Fibroblast of lung (primary cell): ENCODE measurements at regions not wholly inside any gene's neighbourhood (a gene's known extent, or its start where the extent isn't known, plus 50 kb on each side); places are given as distances from the start of the nearest gene placed in this dataset.

ENCODE experiments used
- DNase-seq, 2 donors: peaks; one replicate each; pipeline versions ENCODE4 v3.0.0 to v3.0.0-alpha.2; 2010; ENCODE audit warnings: low read depth in 2 of 2
- H2AFZ ChIP-seq: 2 replicates; pipeline ENCODE4 v1.5.1; 2012; ENCODE audit warnings: low read length, control low read depth, inconsistent platforms
- H3K27ac ChIP-seq: 2 replicates; pipeline ENCODE4 v1.5.1; 2011; ENCODE audit warnings: low read length, control low read depth; ENCODE audit not compliant: insufficient read depth
- H3K27me3 ChIP-seq: 2 replicates; pipeline ENCODE4 v1.5.1; 2011; ENCODE audit warnings: mild to moderate bottlenecking, low read length; ENCODE audit not compliant: control insufficient read depth, insufficient read depth
- H3K36me3 ChIP-seq: 2 replicates; pipeline ENCODE4 v1.5.1; 2011; ENCODE audit warnings: low read length; ENCODE audit not compliant: control insufficient read depth, insufficient read depth
- H3K4me1 ChIP-seq: 2 replicates; pipeline ENCODE4 v1.5.1; 2011; ENCODE audit warnings: low read length; ENCODE audit not compliant: control insufficient read depth, insufficient read depth; ENCODE audit errors: extremely low read depth
- H3K4me2 ChIP-seq: 2 replicates; pipeline ENCODE4 v1.5.1; 2011; ENCODE audit warnings: low read length, control low read depth; ENCODE audit not compliant: insufficient read depth; ENCODE audit errors: extremely low read depth
- H3K4me3 ChIP-seq, 4 experiments: fragments of 200-600 bp in 1 of 4; sonication (generic) in 1 of 4; replicated peaks in 1 of 4; 2 replicates each; pipeline ENCODE4 v1.5.1; 2011 to 2016; ENCODE audit warnings: low read length in 4 of 4, low read depth in 3 of 4, mild to moderate bottlenecking in 3 of 4, control low read depth in 2 of 4, inconsistent platforms in 1 of 4, mixed read lengths in 1 of 4; ENCODE audit not compliant: insufficient read depth in 1 of 4; ENCODE audit errors: control extremely low read depth in 1 of 4
- H3K79me2 ChIP-seq: 2 replicates; pipeline ENCODE4 v1.5.1; 2012; ENCODE audit warnings: mild to moderate bottlenecking, low read length, inconsistent platforms; ENCODE audit not compliant: control insufficient read depth, insufficient read depth
- H3K9ac ChIP-seq: 2 replicates; pipeline ENCODE4 v1.5.1; 2011; ENCODE audit warnings: mild to moderate bottlenecking, low read length, control low read depth; ENCODE audit not compliant: insufficient read depth
- H3K9me3 ChIP-seq: 2 replicates; pipeline ENCODE4 v1.5.1; 2012; ENCODE audit warnings: low read depth, low read length; ENCODE audit not compliant: control insufficient read depth, insufficient read depth
- H4K20me1 ChIP-seq: 2 replicates; pipeline ENCODE4 v1.5.1; 2011; ENCODE audit warnings: low read length; ENCODE audit not compliant: control insufficient read depth, insufficient read depth; ENCODE audit errors: extremely low read depth
- EZH2 ChIP-seq: IDR thresholded peaks from 2 replicates; pipeline ENCODE4 v1.5.1; 2012; ENCODE audit warnings: low read length, control low read depth, mild to moderate bottlenecking; ENCODE audit errors: missing control alignments
- TF ChIP-seq, protein P1 (sequence below), 2 donors: IDR thresholded peaks in 1 of 2; conservative IDR thresholded peaks in 1 of 2; 1 replicate in 1 of 2; 2 replicates in 1 of 2; pipeline ENCODE4 v1.5.1; 2011 to 2012; ENCODE audit warnings: low read length in 2 of 2, control low read depth in 1 of 2, inconsistent platforms in 1 of 2, low read depth in 1 of 2, mild to moderate bottlenecking in 1 of 2

DNA sequence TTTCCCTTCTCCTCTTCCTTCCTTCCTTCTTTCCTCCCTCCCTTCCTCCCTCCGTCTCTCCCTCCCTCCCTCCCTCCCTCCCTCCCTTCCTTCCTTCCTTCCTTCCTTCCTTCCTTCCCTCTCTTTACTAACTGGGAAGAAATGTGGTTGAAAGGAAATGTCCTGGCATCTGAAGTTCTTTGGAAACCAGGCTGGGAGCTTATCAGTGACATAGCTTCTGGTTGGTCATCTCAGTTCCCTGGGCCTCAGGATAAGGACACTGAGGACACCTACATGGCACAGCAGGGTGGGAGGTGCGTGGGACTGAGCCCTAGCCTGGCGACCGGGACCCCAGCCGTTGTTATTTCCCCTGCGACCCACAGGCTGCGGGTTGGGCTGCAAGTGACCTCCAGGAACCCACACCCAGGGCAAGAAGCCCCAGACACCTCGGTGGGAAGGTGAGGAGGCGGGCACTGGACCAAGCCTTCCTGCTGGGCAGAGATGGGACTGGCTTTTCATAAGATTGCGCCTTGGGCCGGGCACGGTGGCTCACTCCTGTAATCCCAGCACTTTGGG is 1486.5 kb downstream of the TBC1D22A start:
- H3K4me2 ChIP-seq = no peak overlapping the region
- no peak overlapping the region for H3K27ac ChIP-seq
- no peaks in the 10 kb centered on the region for H3K79me2 ChIP-seq
- no peak overlapping the region for H3K4me3 ChIP-seq
- no peak overlapping the region for H2AFZ ChIP-seq
- DNase-seq = no peak
- no peaks in the 10 kb centered on the region for H3K4me1 ChIP-seq
- TF ChIP-seq, protein P1, sequence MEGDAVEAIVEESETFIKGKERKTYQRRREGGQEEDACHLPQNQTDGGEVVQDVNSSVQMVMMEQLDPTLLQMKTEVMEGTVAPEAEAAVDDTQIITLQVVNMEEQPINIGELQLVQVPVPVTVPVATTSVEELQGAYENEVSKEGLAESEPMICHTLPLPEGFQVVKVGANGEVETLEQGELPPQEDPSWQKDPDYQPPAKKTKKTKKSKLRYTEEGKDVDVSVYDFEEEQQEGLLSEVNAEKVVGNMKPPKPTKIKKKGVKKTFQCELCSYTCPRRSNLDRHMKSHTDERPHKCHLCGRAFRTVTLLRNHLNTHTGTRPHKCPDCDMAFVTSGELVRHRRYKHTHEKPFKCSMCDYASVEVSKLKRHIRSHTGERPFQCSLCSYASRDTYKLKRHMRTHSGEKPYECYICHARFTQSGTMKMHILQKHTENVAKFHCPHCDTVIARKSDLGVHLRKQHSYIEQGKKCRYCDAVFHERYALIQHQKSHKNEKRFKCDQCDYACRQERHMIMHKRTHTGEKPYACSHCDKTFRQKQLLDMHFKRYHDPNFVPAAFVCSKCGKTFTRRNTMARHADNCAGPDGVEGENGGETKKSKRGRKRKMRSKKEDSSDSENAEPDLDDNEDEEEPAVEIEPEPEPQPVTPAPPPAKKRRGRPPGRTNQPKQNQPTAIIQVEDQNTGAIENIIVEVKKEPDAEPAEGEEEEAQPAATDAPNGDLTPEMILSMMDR (conservative IDR thresholded peaks at IDR 0.05 in 1 of 2, IDR thresholded peaks at IDR 0.05 in 1 of 2; ENCODE audit: low read depth in 1 of 2, low read length in 2 of 2) = no peak
- TF ChIP-seq EZH2 = no peak
- H3K27me3 ChIP-seq = no peaks in the 10 kb centered on the region
- H3K36me3 ChIP-seq = no peaks in the 10 kb centered on the region
- H4K20me1 ChIP-seq = no peaks in the 10 kb centered on the region
- H3K9ac ChIP-seq = no peak overlapping the region
- no peaks in the 10 kb centered on the region for H3K9me3 ChIP-seq

DNA sequence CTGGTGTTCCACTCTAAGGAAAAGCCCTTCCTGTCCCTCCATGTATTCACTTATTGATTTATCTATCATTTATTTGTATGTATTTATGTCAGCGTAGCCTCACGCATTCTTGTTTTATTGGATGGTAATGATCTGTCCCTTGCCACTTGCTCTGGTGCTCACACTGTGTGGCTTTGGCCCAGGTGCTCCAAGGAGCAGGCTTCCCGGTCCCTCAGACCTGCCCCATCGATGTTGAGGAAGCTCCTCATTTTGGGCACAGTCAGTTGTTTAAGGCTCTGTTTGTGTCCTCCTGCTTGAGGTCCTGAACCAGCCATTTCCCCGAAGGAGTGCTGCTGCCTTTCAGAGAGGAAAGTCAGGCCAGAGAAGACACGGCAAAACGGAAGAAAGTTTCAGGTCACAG is 1485.4 kb downstream of the TBC1D22A start:
- DNase-seq = no peak

DNA sequence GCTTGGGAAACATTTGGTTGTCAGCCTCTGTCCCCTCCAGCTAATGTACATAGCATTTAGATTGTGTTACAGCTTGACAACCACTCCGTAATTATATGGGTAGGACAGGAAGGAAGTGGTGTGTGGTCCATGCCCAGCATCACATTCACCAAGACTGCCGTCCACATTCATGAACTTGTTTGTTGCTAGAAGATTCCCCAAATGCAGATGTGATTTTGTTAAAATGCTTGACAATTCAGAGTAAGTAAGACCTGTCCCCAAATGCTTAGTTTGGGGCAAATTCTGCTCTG is 1482.7 kb downstream of the TBC1D22A start:
- no peak overlapping the region for H3K9ac ChIP-seq
- H3K9me3 ChIP-seq = no peaks in the 10 kb centered on the region
- DNase-seq = no peak
- no peaks in the 10 kb centered on the region for H3K27me3 ChIP-seq
- H3K27ac ChIP-seq = no peak overlapping the region
- no peak overlapping the region for H2AFZ ChIP-seq
- H3K36me3 ChIP-seq = no peaks in the 10 kb centered on the region
- H3K4me2 ChIP-seq = no peak overlapping the region
- TF ChIP-seq, protein P1 (conservative IDR thresholded peaks at IDR 0.05 in 1 of 2, IDR thresholded peaks at IDR 0.05 in 1 of 2; ENCODE audit: low read depth in 1 of 2, low read length in 2 of 2) = no peak
- TF ChIP-seq EZH2 = no peak
- no peak overlapping the region for H3K4me3 ChIP-seq
- H3K79me2 ChIP-seq = no peaks in the 10 kb centered on the region
- H3K4me1 ChIP-seq = no peaks in the 10 kb centered on the region
- no peaks in the 10 kb centered on the region for H4K20me1 ChIP-seq

More for the DNA sequence above, 1485.4 kb downstream of the TBC1D22A start:
- H3K27me3 ChIP-seq = no peaks in the 10 kb centered on the region
- H4K20me1 ChIP-seq = no peaks in the 10 kb centered on the region
- H3K9me3 ChIP-seq = no peaks in the 10 kb centered on the region
- no peak overlapping the region for H3K4me3 ChIP-seq
- H3K36me3 ChIP-seq = no peaks in the 10 kb centered on the region
- H3K27ac ChIP-seq = no peak overlapping the region
- no peak overlapping the region for H3K4me2 ChIP-seq
- H2AFZ ChIP-seq = no peak overlapping the region
- H3K79me2 ChIP-seq = no peaks in the 10 kb centered on the region
- TF ChIP-seq, protein P1 (conservative IDR thresholded peaks at IDR 0.05 in 1 of 2, IDR thresholded peaks at IDR 0.05 in 1 of 2; ENCODE audit: low read depth in 1 of 2, low read length in 2 of 2) = no peak
- no peak for TF ChIP-seq EZH2
- H3K4me1 ChIP-seq = no peaks in the 10 kb centered on the region
- no peak overlapping the region for H3K9ac ChIP-seq
